ENCODE measurements at regions not wholly inside any gene's neighbourhood (a gene's known extent, or its start where the extent isn't known, plus 50 kb on each side); places are given as distances from the start of the nearest gene placed in this dataset.

- Histone ChIP-seq H3K4me1 (ENCODE audit: low read length) (no peaks in the 10 kb centered on the region), H3K36me3 (replicated peaks; ENCODE audit: insufficient read depth, low read length) (no peaks in the 10 kb centered on the region), H3F3A (ENCODE audit: insufficient read depth, low read length) (no peaks in the 10 kb centered on the region), H3K79me2 (ENCODE audit: low read length) (no peaks in the 10 kb centered on the region), H3K27ac (ENCODE audit: low read length) (no peak overlapping the region), H3K27me3 (replicated peaks; ENCODE audit: insufficient read depth, low read length) (peaks cover 31% of the 10 kb centered on the region), H4K20me1 (ENCODE audit: insufficient read depth, low read length) (no peaks in the 10 kb centered on the region), H3K9me3 (replicated peaks; ENCODE audit: insufficient read depth, low read length) (no peaks in the 10 kb centered on the region), H3K4me2 (ENCODE audit: low read depth, low read length) (no peak overlapping the region), H3K9ac (ENCODE audit: low read length) (no peak overlapping the region), H3K9me2 (replicated peaks; ENCODE audit: insufficient read depth, low read length) (no peaks in the 10 kb centered on the region), H3K4me3 (ENCODE audit: low read length) (no peak overlapping the region), H2AFZ (ENCODE audit: low read length) (no peak overlapping the region)
- TF ChIP-seq, protein P1, sequence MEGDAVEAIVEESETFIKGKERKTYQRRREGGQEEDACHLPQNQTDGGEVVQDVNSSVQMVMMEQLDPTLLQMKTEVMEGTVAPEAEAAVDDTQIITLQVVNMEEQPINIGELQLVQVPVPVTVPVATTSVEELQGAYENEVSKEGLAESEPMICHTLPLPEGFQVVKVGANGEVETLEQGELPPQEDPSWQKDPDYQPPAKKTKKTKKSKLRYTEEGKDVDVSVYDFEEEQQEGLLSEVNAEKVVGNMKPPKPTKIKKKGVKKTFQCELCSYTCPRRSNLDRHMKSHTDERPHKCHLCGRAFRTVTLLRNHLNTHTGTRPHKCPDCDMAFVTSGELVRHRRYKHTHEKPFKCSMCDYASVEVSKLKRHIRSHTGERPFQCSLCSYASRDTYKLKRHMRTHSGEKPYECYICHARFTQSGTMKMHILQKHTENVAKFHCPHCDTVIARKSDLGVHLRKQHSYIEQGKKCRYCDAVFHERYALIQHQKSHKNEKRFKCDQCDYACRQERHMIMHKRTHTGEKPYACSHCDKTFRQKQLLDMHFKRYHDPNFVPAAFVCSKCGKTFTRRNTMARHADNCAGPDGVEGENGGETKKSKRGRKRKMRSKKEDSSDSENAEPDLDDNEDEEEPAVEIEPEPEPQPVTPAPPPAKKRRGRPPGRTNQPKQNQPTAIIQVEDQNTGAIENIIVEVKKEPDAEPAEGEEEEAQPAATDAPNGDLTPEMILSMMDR (IDR thresholded peaks at IDR 0.05; ENCODE audit: low read length), result no peak
- TF ChIP-seq EZH2phosphoT487 (IDR thresholded peaks at IDR 0.05; ENCODE audit: low read length) (no peak), EZH2 (optimal IDR thresholded peaks at IDR 0.05; ENCODE audit: low read depth, low read length) (no peak)
- no peak for DNase-seq
These were observed 52.7 kb upstream of the FOXF1 start for GRCh38 chr16:86457501-86458148.

GRCh38 chr16:86458149-86458777, 52.1 kb upstream of the FOXF1 start:
- no peaks in the 10 kb centered on the region for H3K36me3 ChIP-seq (replicated peaks; ENCODE audit: insufficient read depth, low read length)
- no peak overlapping the region for H2AFZ ChIP-seq (ENCODE audit: low read length)
- no peaks in the 10 kb centered on the region for H4K20me1 ChIP-seq (ENCODE audit: insufficient read depth, low read length)
- no peaks in the 10 kb centered on the region for H3K9me2 ChIP-seq (replicated peaks; ENCODE audit: insufficient read depth, low read length)
- H3K9me3 ChIP-seq (replicated peaks; ENCODE audit: insufficient read depth, low read length), result no peaks in the 10 kb centered on the region
- H3K4me1 ChIP-seq (ENCODE audit: low read length), result no peaks in the 10 kb centered on the region
- TF ChIP-seq EZH2phosphoT487 (IDR thresholded peaks at IDR 0.05; ENCODE audit: low read length) (no peak), EZH2 (optimal IDR thresholded peaks at IDR 0.05; ENCODE audit: low read depth, low read length) (no peak)
- TF ChIP-seq, protein P1 (IDR thresholded peaks at IDR 0.05; ENCODE audit: low read length), result no peak
- no peaks in the 10 kb centered on the region for H3F3A ChIP-seq (ENCODE audit: insufficient read depth, low read length)
- no peak overlapping the region for H3K4me3 ChIP-seq (ENCODE audit: low read length)
- DNase-seq, result no peak
- H3K9ac ChIP-seq (ENCODE audit: low read length), result no peak overlapping the region
- no peak overlapping the region for H3K4me2 ChIP-seq (ENCODE audit: low read depth, low read length)
- no peak overlapping the region for H3K27ac ChIP-seq (ENCODE audit: low read length)
- H3K27me3 ChIP-seq (replicated peaks; ENCODE audit: insufficient read depth, low read length), result peaks cover 31% of the 10 kb centered on the region
- no peaks in the 10 kb centered on the region for H3K79me2 ChIP-seq (ENCODE audit: low read length)

GRCh38 chr16:86459266-86459665, 51.1 kb upstream of the FOXF1 start:
- Histone ChIP-seq H3K27ac (ENCODE audit: low read length) (no peak overlapping the region), H3K4me2 (ENCODE audit: low read depth, low read length) (no peak overlapping the region), H3K4me1 (ENCODE audit: low read length) (no peaks in the 10 kb centered on the region), H2AFZ (ENCODE audit: low read length) (no peak overlapping the region), H3K79me2 (ENCODE audit: low read length) (no peaks in the 10 kb centered on the region), H3K9me2 (replicated peaks; ENCODE audit: insufficient read depth, low read length) (no peaks in the 10 kb centered on the region), H3K9me3 (replicated peaks; ENCODE audit: insufficient read depth, low read length) (no peaks in the 10 kb centered on the region), H3K27me3 (replicated peaks; ENCODE audit: insufficient read depth, low read length) (peaks cover 31% of the 10 kb centered on the region), H3F3A (ENCODE audit: insufficient read depth, low read length) (no peaks in the 10 kb centered on the region), H4K20me1 (ENCODE audit: insufficient read depth, low read length) (no peaks in the 10 kb centered on the region), H3K36me3 (replicated peaks; ENCODE audit: insufficient read depth, low read length) (no peaks in the 10 kb centered on the region), H3K9ac (ENCODE audit: low read length) (no peak overlapping the region), H3K4me3 (ENCODE audit: low read length) (no peak overlapping the region)
- no peak for DNase-seq
- TF ChIP-seq, protein P1 (IDR thresholded peaks at IDR 0.05; ENCODE audit: low read length), result no peak
- TF ChIP-seq EZH2phosphoT487 (IDR thresholded peaks at IDR 0.05; ENCODE audit: low read length), result no peak
- no peak for TF ChIP-seq EZH2 (optimal IDR thresholded peaks at IDR 0.05; ENCODE audit: low read depth, low read length)
